Subcutaneous abdominal adipose tissue (tissue), 5 donors: ENCODE measurements at regions not wholly inside any gene's neighbourhood (a gene's known extent, or its start where the extent isn't known, plus 50 kb on each side); places are given as distances from the start of the nearest gene placed in this dataset.

Experiments used
- H3K27ac ChIP-seq: one replicate; pipeline ENCODE4 v1.7.0; 2013; ENCODE audit warnings: low read depth, mild to moderate bottlenecking, inconsistent platforms, low read length, moderate library complexity
- H3K27me3 ChIP-seq, 5 donors: one replicate each; pipeline ENCODE4 v1.7.0; 2013; ENCODE audit warnings: low read length in 5 of 5, inconsistent platforms in 1 of 5; ENCODE audit not compliant: control insufficient read depth in 5 of 5, insufficient read depth in 4 of 5
- H3K36me3 ChIP-seq, 5 donors: one replicate each; pipeline ENCODE4 v1.7.0; 2013; ENCODE audit warnings: low read length in 5 of 5; ENCODE audit not compliant: control insufficient read depth in 5 of 5, insufficient read depth in 5 of 5
- H3K4me1 ChIP-seq, 5 donors: one replicate each; pipeline ENCODE4 v1.7.0; 2013; ENCODE audit warnings: low read length in 5 of 5, mild to moderate bottlenecking in 3 of 5, moderate library complexity in 1 of 5; ENCODE audit not compliant: control insufficient read depth in 5 of 5, insufficient read depth in 5 of 5
- H3K4me3 ChIP-seq, 5 donors: one replicate each; pipeline ENCODE4 v1.7.0; 2013; ENCODE audit warnings: low read length in 5 of 5, low read depth in 1 of 5
- H3K9ac ChIP-seq, 5 donors: one replicate each; pipeline ENCODE4 v1.7.0; 2013; ENCODE audit warnings: low read length in 5 of 5, mild to moderate bottlenecking in 4 of 5, moderate library complexity in 3 of 5
- H3K9me3 ChIP-seq, 5 donors: one replicate each; pipeline ENCODE4 v1.7.0; 2013; ENCODE audit warnings: low read length in 5 of 5; ENCODE audit not compliant: control insufficient read depth in 5 of 5
- donor health status: healthy.
- donor health status: healthy.
- donor health status: healthy.
- donor health status: healthy.
- donor health status: healthy.

GRCh38 chr21:38675182-38675824 lies 130.4 kb upstream of the ETS2 start:
- no peaks in the 10 kb centered on the region for H3K36me3 ChIP-seq
- H3K27me3 ChIP-seq, result peaks cover 0 to 14% (median 11%) of the 10 kb centered on the region in 5 donors
- no peak overlapping the region for H3K9ac ChIP-seq
- no peaks in the 10 kb centered on the region for H3K9me3 ChIP-seq
- H3K27ac ChIP-seq, result no peak overlapping the region
- H3K4me1 ChIP-seq, result peaks cover 0 to 16% (median 0%) of the 10 kb centered on the region in 5 donors
- no peak overlapping the region for H3K4me3 ChIP-seq

- Histone ChIP-seq H3K36me3 (no peaks in the 10 kb centered on the region), H3K27ac (no peak overlapping the region), H3K9ac (no peak overlapping the region), H3K27me3 (peaks cover 0 to 17% (median 13%) of the 10 kb centered on the region in 5 donors), H3K4me1 (peaks cover 0 to 14% (median 0%) of the 10 kb centered on the region in 5 donors), H3K9me3 (no peaks in the 10 kb centered on the region), H3K4me3 (no peak overlapping the region)
Observed at GRCh38 chr21:38678827-38679226, 126.9 kb upstream of the ETS2 start.

GRCh38 chr21:38679534-38679933 lies 126.2 kb upstream of the ETS2 start:
- Histone ChIP-seq H3K9ac (no peak overlapping the region), H3K27me3 (peaks cover 5 to 18% (median 14%) of the 10 kb centered on the region in 5 donors), H3K4me1 (peaks cover 0 to 14% (median 0%) of the 10 kb centered on the region in 5 donors), H3K36me3 (no peaks in the 10 kb centered on the region), H3K27ac (no peak overlapping the region), H3K9me3 (no peaks in the 10 kb centered on the region), H3K4me3 (no peak overlapping the region)

GRCh38 chr21:38680401-38680800 lies 125.3 kb upstream of the ETS2 start:
- Histone ChIP-seq H3K4me3 (no peak overlapping the region), H3K4me1 (peaks cover 0 to 14% (median 0%) of the 10 kb centered on the region in 5 donors), H3K27ac (no peak overlapping the region), H3K27me3 (peaks cover 5 to 18% (median 14%) of the 10 kb centered on the region in 5 donors), H3K36me3 (no peaks in the 10 kb centered on the region), H3K9ac (no peak overlapping the region), H3K9me3 (no peaks in the 10 kb centered on the region)

- Histone ChIP-seq H3K27me3 (peaks cover 3 to 16% (median 5%) of the 10 kb centered on the region in 5 donors), H3K4me3 (no peak overlapping the region), H3K9ac (no peak overlapping the region), H3K4me1 (peaks cover 0 to 14% (median 0%) of the 10 kb centered on the region in 5 donors), H3K27ac (no peak overlapping the region), H3K9me3 (no peaks in the 10 kb centered on the region), H3K36me3 (no peaks in the 10 kb centered on the region)
Observed at GRCh38 chr21:38683222-38683621, 122.5 kb upstream of the ETS2 start.

- H3K9me3 ChIP-seq, result peaks cover 0 to 4% (median 0%) of the 10 kb centered on the region in 5 donors
- no peak overlapping the region for H3K4me3 ChIP-seq
- peaks cover 3 to 14% (median 5%) of the 10 kb centered on the region in 5 donors for H3K27me3 ChIP-seq
- no peaks in the 10 kb centered on the region for H3K4me1 ChIP-seq
- no peak overlapping the region for H3K27ac ChIP-seq
- no peaks in the 10 kb centered on the region for H3K36me3 ChIP-seq
- H3K9ac ChIP-seq, result no peak overlapping the region
Observed at GRCh38 chr21:38688068-38688467, 117.7 kb upstream of the ETS2 start.

GRCh38 chr21:38691631-38692030 lies 114.1 kb upstream of the ETS2 start:
- Histone ChIP-seq H3K9me3 (peaks cover 0 to 4% (median 3%) of the 10 kb centered on the region in 5 donors), H3K27ac (no peak overlapping the region), H3K4me1 (no peaks in the 10 kb centered on the region), H3K27me3 (peaks cover 0 to 11% (median 3%) of the 10 kb centered on the region in 5 donors), H3K9ac (no peak overlapping the region), H3K4me3 (no peak overlapping the region), H3K36me3 (no peaks in the 10 kb centered on the region)

GRCh38 chr21:38696579-38696978 lies 109.2 kb upstream of the ETS2 start:
- Histone ChIP-seq H3K27ac (no peak overlapping the region), H3K4me1 (no peaks in the 10 kb centered on the region), H3K36me3 (no peaks in the 10 kb centered on the region), H3K4me3 (no peak overlapping the region), H3K27me3 (peaks cover 0 to 13% (median 5%) of the 10 kb centered on the region in 5 donors), H3K9ac (no peak overlapping the region), H3K9me3 (peaks cover 0 to 4% (median 0%) of the 10 kb centered on the region in 5 donors)

- Histone ChIP-seq H3K36me3 (no peaks in the 10 kb centered on the region), H3K9me3 (peaks cover 0 to 4% (median 0%) of the 10 kb centered on the region in 5 donors), H3K4me3 (no peak overlapping the region), H3K27me3 (peaks cover 0 to 8% (median 4%) of the 10 kb centered on the region in 5 donors), H3K27ac (no peak overlapping the region), H3K9ac (no peak overlapping the region), H3K4me1 (no peaks in the 10 kb centered on the region)
Observed at GRCh38 chr21:38699048-38699447, 106.7 kb upstream of the ETS2 start.

- Histone ChIP-seq H3K9me3 (peaks cover 0 to 4% (median 0%) of the 10 kb centered on the region in 5 donors), H3K9ac (no peak overlapping the region), H3K27ac (no peak overlapping the region), H3K4me1 (no peaks in the 10 kb centered on the region), H3K27me3 (peaks cover 0 to 12% (median 7%) of the 10 kb centered on the region in 5 donors), H3K4me3 (no peak overlapping the region), H3K36me3 (no peaks in the 10 kb centered on the region)
Observed at GRCh38 chr21:38702196-38702595, 103.5 kb upstream of the ETS2 start.
